HG02885 (cell line): ENCODE measurements at regions not wholly inside any gene's neighbourhood (a gene's known extent, or its start where the extent isn't known, plus 50 kb on each side); places are given as distances from the start of the nearest gene placed in this dataset.
"Not testable (repeated sequence)": the region's sequence is repeated elsewhere in the genome, so short reads cannot be mapped to it uniquely, and the experiment has no call there.

ENCODE experiments used
- ATAC-seq: cut with Tn5 transposase; IDR thresholded peaks from one replicate; pipeline ENCODE4 v1.9.1; 2021; ENCODE audit warnings: mild to moderate bottlenecking; ENCODE audit not compliant: unreplicated experiment, poor library complexity

GRCh38 chr16:86854626-86855294, 276.4 kb downstream of the FOXL1 start:
- no peak for ATAC-seq

GRCh38 chr16:86856946-86857586, 278.7 kb downstream of the FOXL1 start:
- no peak for ATAC-seq

- no peak for ATAC-seq
These were observed 279.5 kb downstream of the FOXL1 start for GRCh38 chr16:86857807-86858206.

- ATAC-seq: no peak
These were observed 280.2 kb downstream of the FOXL1 start for GRCh38 chr16:86858501-86858900.

GRCh38 chr16:86861270-86861858, 283.0 kb downstream of the FOXL1 start:
- not testable (repeated sequence) for ATAC-seq

GRCh38 chr16:86862595-86863280, 284.4 kb downstream of the FOXL1 start:
- no peak for ATAC-seq

GRCh38 chr16:86863609-86864008, 285.3 kb downstream of the FOXL1 start:
- no peak for ATAC-seq

- no peak for ATAC-seq
These were observed 286.2 kb downstream of the FOXL1 start for GRCh38 chr16:86864586-86864985.

GRCh38 chr16:86865851-86866662, 287.7 kb downstream of the FOXL1 start:
- ATAC-seq: no peak

GRCh38 chr16:86866986-86867722, 288.8 kb downstream of the FOXL1 start:
- no peak for ATAC-seq

- no peak for ATAC-seq
These were observed 289.7 kb downstream of the FOXL1 start for GRCh38 chr16:86868070-86868469.

GRCh38 chr16:86868786-86869185, 290.4 kb downstream of the FOXL1 start:
- no peak for ATAC-seq

- no peak for ATAC-seq
These were observed 291.1 kb downstream of the FOXL1 start for GRCh38 chr16:86869288-86870022.

- ATAC-seq: no peak
These were observed 292.0 kb downstream of the FOXL1 start for GRCh38 chr16:86870380-86870779.

- ATAC-seq: no peak
These were observed 293.8 kb downstream of the FOXL1 start for GRCh38 chr16:86872131-86872530.

- no peak for ATAC-seq
These were observed 294.5 kb downstream of the FOXL1 start for GRCh38 chr16:86872833-86873232.

- ATAC-seq: no peak
These were observed 295.8 kb downstream of the FOXL1 start for GRCh38 chr16:86874141-86874540.

- no peak for ATAC-seq
These were observed 298.1 kb downstream of the FOXL1 start for GRCh38 chr16:86876499-86876898.

GRCh38 chr16:86877108-86877507, 298.8 kb downstream of the FOXL1 start:
- no peak for ATAC-seq
